HEK293 (cell line): ENCODE measurements at regions not wholly inside any gene's neighbourhood (a gene's known extent, or its start where the extent isn't known, plus 50 kb on each side); places are given as distances from the start of the nearest gene placed in this dataset.

Experiments used
- AEBP2 ChIP-seq: fragments of 450-650 bp; formaldehyde crosslinking; IDR thresholded peaks from 2 replicates; pipeline ENCODE4 v1.5.1; 2016; ENCODE audit warnings: missing biosample characterization, missing genetic modification characterization, borderline replicate concordance
- CTCF ChIP-seq: fragments of 450-650 bp; formaldehyde crosslinking; IDR thresholded peaks from 2 replicates; pipeline ENCODE4 v1.5.1; 2016; ENCODE audit warnings: missing biosample characterization, missing genetic modification characterization
- GLI4 ChIP-seq: fragments of 450-650 bp; formaldehyde crosslinking; IDR thresholded peaks from 2 replicates; pipeline ENCODE4 v1.5.1; 2016; ENCODE audit warnings: missing biosample characterization, missing genetic modification characterization
- GLIS1 ChIP-seq: fragments of 450-650 bp; formaldehyde crosslinking; IDR thresholded peaks from 2 replicates; pipeline ENCODE4 v1.5.1; 2016; ENCODE audit warnings: missing biosample characterization, missing genetic modification characterization
- RBAK ChIP-seq: fragments of 450-650 bp; formaldehyde crosslinking; IDR thresholded peaks from 2 replicates; pipeline ENCODE4 v1.5.1; 2016; ENCODE audit warnings: missing biosample characterization, missing genetic modification characterization
- REPIN1 ChIP-seq: fragments of 450-650 bp; formaldehyde crosslinking; IDR thresholded peaks from 2 replicates; pipeline ENCODE4 v1.5.1; 2017; ENCODE audit warnings: missing biosample characterization, missing genetic modification characterization, low read depth
- ZBTB7A ChIP-seq: fragments of 450-650 bp; formaldehyde crosslinking; IDR thresholded peaks from 2 replicates; pipeline ENCODE4 v1.5.1; 2016; ENCODE audit warnings: low read depth, missing biosample characterization, missing genetic modification characterization
- ZNF521 ChIP-seq: fragments of 450-650 bp; formaldehyde crosslinking; IDR thresholded peaks from 2 replicates; pipeline ENCODE4 v1.5.1; 2017; ENCODE audit warnings: missing biosample characterization, mild to moderate bottlenecking, missing genetic modification characterization
- ZNF530 ChIP-seq: fragments of 450-650 bp; formaldehyde crosslinking; IDR thresholded peaks from 2 replicates; pipeline ENCODE4 v1.5.1; 2016; ENCODE audit warnings: low read depth, missing biosample characterization, missing genetic modification characterization
- ZNF600 ChIP-seq: fragments of 450-650 bp; formaldehyde crosslinking; IDR thresholded peaks from 2 replicates; pipeline ENCODE4 v1.5.1; 2016; ENCODE audit warnings: missing biosample characterization, missing genetic modification characterization
- ZNF76 ChIP-seq: fragments of 450-650 bp; formaldehyde crosslinking; IDR thresholded peaks from 2 replicates; pipeline ENCODE4; 2016; ENCODE audit warnings: low read depth, missing biosample characterization, missing genetic modification characterization, borderline replicate concordance
- ZSCAN5A ChIP-seq: fragments of 450-650 bp; formaldehyde crosslinking; IDR thresholded peaks from 2 replicates; pipeline ENCODE4 v1.5.1; 2016; ENCODE audit warnings: missing biosample characterization, missing genetic modification characterization

- TF ChIP-seq CTCF (tag by site-specific recombination), result no peak
- TF ChIP-seq REPIN1 (tag by site-specific recombination), result no peak
- no peak for TF ChIP-seq ZNF76 (tag by site-specific recombination)
- TF ChIP-seq ZSCAN5A (tag by site-specific recombination), result no peak
- no peak for TF ChIP-seq ZBTB7A (tag by site-specific recombination)
- no peak for TF ChIP-seq AEBP2 (tag by site-specific recombination)
- TF ChIP-seq ZNF600 (tag by site-specific recombination), result no peak
- TF ChIP-seq GLI4, result no peak
- no peak for TF ChIP-seq ZNF530
- TF ChIP-seq RBAK (tag by site-specific recombination), result no peak
- TF ChIP-seq GLIS1 (tag by site-specific recombination), result no peak
- no peak for TF ChIP-seq ZNF521 (tag by site-specific recombination)
Measured at GRCh38 chr10:84089162-84089561, 50.1 kb upstream of the GHITM start.
